GM18505 (cell line): ENCODE measurements at regions not wholly inside any gene's neighbourhood (a gene's known extent, or its start where the extent isn't known, plus 50 kb on each side); places are given as distances from the start of the nearest gene placed in this dataset.

Experiments
- ATAC-seq: cut with Tn5 transposase; IDR thresholded peaks from one replicate; pipeline ENCODE4 v1.9.1; 2021; ENCODE audit not compliant: unreplicated experiment
- POLR2A ChIP-seq: IDR thresholded peaks from 4 replicates; pipeline ENCODE4 v1.6.1; 2011; ENCODE audit warnings: borderline replicate concordance; ENCODE audit not compliant: insufficient read depth, insufficient read length; ENCODE audit errors: extremely low read depth

DNA sequence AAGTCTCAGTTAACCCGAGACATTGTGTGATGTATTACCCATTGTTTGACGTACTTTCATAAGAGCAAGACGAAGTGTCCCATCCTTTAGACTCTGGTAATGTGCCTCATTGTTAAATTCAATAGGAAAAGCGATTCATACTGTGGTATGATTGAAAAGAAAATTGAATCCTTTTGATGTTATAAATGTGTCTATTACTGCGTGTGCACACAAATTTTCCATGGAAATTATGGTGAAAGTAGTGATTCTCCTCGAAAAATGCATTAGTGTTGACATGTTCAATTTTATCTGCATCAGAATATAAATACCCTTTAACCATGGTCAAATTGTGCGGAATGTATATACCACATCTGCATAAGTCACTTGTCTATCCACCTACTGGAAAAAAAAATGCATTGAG, 386.8 kb downstream of the INSC start:
- no peak for TF ChIP-seq POLR2A
- ATAC-seq = no peak

DNA sequence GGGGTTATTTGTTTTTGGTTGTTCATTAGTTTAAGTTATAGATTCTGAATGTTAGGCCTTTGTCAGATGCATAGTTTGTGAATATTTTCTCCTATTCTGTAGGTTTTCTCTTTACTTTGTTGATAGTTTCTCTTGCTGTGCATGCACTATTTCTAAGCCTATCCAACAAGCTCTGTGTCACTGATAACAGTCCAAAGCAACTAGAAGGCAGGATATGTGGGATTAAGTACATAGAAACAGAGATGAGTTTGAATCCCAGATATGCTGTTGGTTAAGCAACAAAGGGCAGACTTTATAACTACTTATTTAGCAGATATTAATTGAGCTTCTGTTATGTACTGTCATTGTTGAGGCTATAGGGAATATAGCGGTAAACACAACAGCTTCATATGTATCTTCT, 390.4 kb downstream of the INSC start:
- no peak for TF ChIP-seq POLR2A
- ATAC-seq = no peak

DNA sequence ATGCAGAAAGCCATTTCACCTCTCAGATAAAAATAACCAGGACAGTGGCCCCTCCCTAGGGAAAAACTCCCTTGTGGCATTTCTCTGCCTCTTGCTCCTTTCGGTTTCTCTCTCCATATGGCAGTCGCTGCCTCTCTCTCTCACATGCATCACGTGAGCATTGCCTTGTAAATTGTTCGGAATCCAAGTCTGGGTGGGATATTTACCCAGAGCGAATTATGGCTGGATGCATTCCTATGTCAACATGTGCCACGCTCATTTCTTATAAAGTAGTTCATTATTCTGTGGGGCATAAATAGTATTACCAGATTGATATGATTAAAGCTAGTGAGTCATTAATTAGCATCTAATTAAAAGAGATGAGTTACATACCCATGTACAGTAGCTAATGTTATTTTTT, 392.9 kb downstream of the INSC start:
- TF ChIP-seq POLR2A = no peak
- no peak for ATAC-seq

DNA sequence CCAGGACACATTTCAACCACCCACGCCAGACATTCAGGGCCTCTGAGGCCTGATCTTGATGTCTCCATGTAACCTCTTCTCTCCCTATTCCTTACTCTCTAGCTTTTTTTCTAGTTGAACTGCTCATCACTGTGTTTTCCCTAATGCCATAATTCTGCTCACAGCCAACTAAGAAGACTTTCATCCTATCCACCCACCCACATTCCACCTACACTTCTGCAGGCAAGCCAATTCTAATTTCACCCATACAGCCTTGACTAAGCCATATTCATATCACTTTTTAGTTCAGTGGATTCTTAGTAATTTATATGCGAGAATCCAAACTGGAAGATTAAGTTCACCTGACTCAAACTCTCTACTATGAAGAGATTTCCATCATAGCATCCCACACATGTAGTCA, 394.4 kb downstream of the INSC start:
- no peak for ATAC-seq
- TF ChIP-seq POLR2A = no peak

DNA sequence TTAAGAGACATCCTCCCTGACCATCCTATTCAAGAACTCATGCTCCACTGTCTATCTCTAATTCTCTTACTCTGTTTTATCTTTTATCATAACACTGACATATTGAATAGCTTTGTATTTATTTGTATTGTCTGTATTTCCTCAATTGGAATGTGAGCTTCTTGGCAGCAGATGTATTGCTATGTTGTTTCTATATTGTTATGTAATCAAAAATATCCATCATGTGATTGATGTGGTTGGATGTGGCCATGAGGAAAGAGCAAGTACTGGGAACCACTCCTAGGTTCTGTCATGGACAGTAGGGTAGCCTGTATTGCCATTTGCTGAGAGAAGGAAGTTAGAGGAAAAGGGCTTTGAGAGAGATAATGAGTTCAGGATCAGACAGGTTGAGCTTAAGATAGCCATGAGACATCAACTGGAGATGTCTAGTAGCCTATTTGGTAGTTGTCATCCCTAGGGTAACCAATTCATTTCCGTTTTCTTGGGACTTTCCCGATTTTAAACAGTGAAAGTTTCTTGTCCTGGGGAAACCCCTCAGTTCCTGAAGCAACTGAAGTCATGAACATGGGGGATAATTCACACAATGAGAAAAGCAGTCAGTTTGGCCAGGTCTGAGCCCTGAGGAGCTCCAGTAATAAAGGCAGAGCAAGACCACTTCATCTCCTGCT, 404.5 kb downstream of the INSC start:
- no peak for TF ChIP-seq POLR2A
- ATAC-seq = no peak

DNA sequence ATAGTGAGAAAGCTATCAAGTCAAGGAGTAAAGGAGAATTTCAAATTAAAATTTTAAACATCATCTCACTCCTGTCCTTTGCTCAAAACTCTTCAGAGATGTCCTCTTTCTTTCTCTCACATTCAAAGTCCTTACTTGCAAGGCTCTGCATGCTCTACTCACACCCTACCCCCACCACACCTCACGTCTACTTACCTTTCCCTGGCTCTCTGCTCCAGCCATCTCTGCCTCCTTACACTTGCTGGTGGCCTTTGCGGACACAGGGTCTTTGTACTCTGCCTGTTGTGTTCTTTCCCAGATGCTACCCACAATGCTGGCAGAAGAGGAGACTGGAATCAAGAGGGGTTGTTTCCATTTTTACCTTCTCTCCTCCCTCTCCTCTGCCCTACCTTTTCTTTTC, 405.2 kb downstream of the INSC start:
- no peak for ATAC-seq
- no peak for TF ChIP-seq POLR2A

DNA sequence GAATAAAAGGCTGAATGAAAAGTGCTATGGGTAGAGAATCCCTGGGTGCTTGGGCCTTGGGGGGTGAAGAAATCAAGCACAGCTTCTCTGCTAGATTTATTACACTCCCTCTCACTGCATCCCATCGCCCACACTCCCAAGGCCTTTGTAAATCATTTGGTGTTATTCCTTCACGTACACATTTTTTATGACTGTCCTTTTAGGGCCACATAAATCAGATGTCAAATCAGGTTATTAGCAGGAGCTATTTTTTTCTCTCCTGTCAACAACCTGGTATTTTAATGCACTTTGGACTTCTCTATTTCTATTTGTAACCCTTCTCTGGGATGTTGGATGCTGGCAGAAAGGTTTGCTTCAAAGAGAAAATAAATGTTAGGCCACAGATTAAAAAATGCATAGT, 408.8 kb downstream of the INSC start:
- ATAC-seq = no peak
- TF ChIP-seq POLR2A = no peak

DNA sequence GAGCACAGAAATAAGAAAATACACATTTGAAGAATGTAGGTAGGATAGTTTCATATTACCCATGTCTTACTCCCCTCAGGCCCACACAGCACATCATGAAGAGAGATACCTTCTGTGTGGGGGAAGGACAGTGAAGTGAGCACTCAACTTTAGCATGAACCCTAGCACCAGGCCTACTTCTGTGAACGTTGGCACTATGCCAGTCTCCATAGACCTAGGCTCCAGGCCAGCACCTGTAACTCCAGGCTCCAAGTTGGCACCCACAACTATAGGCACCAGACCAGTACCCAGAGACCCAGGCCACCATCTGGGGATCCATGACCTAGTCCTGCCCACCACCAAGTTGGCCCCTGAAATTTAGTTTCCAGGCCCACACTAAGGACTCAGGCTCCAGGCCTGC, 410.9 kb downstream of the INSC start:
- ATAC-seq = no peak
- TF ChIP-seq POLR2A = no peak

DNA sequence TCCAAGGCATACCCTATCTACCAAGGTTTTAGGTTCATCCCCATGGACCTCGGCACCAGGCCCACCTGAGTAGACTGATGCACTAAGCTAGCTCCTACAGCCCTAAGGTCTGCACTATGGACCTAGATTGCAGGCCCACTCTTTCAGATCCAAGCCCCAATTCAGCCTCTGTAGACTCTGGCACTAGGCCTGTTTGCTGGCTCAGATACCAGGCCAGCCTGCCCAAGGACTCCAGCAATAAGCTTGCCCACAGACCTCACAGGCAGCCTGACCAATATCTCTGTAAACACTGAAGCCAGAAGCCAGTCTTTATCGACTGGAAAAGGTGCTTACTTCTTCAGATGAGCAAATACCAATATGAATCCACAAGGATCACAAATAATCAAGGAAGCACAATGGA, 411.3 kb downstream of the INSC start:
- no peak for ATAC-seq
- no peak for TF ChIP-seq POLR2A

DNA sequence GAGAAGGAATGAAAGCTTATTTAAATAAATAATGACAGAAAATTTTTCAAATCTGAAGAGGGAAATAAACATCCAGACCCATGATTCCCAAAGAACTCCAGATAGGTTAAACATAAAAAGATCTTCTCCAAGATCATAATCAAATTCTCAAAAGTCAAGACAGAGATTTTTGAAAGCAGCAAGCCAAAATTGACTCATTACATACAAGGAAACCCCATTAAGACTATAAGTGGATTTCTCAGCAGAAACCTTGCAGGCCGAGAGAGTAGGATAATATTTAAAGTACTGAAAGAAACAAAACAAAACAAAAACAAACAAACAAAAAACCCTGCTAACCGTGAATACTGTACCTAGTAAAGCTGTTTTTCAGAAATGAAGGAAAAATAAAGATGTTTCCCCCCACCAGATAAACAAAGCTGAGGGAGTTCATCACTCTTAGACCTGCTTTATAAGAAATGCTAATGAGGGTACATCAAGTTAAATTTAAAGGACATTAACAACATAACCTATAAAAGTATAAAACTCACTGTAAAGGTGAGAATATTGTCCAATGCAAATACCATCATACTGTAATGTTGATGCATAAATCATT, 412.2 kb downstream of the INSC start:
- no peak for TF ChIP-seq POLR2A

DNA sequence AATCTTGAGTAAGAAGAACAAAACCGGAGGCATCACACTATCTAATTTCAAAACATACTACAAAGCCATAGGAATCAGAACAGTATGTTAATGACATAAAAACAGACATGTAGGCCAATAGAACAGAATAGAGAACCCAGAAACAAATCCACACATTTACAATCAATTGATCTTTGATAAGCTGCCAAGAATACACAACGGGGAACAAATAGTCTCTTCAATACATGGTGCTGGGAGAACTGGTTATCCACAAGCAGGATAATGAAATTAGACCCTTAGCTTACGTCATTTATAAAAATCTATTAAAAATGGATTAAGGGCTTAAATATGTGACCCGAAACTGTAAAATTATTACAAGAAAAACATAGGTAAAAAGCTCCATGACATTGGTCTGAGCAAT, 417.7 kb downstream of the INSC start:
- no peak for ATAC-seq

More for the DNA sequence above, 412.2 kb downstream of the INSC start:
- ATAC-seq = no peak

DNA sequence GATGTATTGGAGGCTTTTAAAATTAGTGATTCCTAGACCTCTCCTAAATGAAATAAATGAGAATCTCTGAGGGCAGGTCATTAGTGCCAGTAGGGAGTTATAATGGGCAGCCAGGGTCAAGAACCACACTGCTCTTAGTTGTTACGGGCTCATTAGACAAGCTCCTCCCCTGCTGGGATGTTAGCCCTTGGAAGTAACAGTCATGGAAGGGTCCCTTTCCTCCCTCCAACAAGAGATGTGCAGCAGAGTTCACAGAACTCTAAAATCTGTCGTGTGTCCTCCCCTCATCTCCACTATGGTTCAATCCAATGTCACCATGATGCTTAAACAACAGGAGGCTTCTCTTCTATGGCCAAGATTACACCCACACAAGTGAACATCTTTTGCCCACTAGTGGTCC, 419.5 kb downstream of the INSC start:
- TF ChIP-seq POLR2A = no peak
- ATAC-seq = no peak

More for the DNA sequence above, 417.7 kb downstream of the INSC start:
- no peak for TF ChIP-seq POLR2A

DNA sequence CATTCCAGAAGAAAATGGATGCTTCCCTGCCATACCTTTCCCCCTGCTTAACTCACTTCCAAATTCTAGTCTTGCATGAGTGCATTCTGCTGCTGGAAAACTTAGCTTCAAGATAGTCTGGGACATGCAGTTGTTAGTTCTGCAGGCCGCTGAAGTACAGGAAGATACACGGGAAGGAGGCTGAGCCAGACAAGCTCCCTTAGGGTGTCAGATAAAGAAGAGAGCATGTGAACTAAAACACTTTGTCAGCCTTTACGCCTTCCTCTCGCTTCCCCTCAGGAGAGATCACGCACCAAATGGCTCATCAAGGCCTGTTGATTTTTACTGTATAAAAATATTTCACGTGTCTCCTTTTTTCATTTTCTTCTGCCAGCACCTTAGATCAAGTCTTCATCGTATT, 420.7 kb downstream of the INSC start:
- no peak for ATAC-seq

DNA sequence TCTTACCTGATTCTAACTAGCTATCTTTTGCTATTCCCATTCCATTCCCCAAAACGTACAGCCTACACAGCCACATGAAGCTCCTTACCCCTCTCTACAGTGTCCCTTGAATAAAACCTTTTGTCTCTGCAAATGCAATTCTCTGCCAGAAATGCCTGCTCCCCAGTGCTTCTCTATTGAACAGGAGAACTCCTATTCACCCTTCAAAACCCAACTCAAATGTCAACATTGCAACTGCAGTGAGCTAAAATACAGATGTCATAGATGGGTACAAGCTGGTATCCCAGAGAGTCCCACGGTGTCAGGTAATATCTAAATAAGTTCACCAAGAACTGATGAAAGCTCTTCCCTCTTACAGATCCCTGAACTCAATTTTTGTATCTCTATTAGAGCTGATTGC, 421.7 kb downstream of the INSC start:
- no peak for TF ChIP-seq POLR2A

More for the DNA sequence above, 420.7 kb downstream of the INSC start:
- TF ChIP-seq POLR2A = no peak

More for the DNA sequence above, 421.7 kb downstream of the INSC start:
- no peak for ATAC-seq
